Activated T-cell treated with anti-CD3 and anti-CD28 coated beads for 4 hours (primary cell): ENCODE measurements at regions not wholly inside any gene's neighbourhood (a gene's known extent, or its start where the extent isn't known, plus 50 kb on each side); places are given as distances from the start of the nearest gene placed in this dataset.

ENCODE experiments used
- DNase-seq: peaks from one replicate; pipeline ENCODE4 v3.0.0-alpha.2; 2020

DNA sequence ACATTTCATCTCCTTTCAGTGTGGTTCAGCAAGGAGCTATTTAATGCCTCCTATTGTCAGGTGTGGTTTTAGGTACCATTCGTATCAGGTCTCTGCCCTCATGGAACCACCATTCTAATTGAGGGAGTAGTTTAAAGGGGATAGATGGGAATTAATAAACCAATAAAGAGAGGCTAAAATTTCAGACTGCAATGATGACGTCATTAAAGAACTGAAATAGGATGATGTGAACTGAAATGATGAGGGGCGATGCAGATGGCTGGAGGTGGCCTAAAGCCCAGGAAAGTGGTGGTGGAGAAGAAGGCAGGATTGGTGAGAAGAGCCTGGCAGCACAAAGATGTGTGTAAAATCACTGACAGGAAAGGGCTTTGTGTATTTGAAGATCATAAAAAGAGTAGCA, 148.9 kb upstream of the RBFOX1 start:
- no peak for DNase-seq

DNA sequence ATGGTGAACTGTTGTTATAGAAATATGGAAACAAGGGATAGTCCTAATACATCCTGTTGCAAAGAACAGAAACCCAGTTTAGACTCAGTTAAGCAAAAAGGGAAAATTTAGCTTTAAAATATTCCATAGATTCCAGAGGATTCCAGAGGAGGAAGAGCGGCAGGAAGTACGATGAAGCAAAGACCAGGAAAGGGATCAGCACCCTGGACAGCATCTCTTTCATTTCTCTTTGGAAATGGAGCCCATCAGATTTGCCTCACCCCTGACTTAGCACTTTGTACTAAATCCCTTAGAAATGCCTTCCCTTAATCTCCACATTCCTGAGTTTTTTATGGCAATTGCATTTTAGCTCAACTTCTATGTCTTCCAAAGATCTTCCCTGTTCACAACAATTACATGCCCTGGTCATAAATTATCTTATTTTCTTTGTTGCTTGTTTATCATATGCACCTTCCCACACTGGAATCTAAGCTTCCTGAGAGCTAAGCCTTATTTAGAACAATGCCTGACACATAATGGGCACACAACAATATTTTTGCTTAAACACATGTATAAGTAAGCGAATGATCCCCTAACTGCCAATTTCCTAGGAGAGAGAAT, 150.0 kb upstream of the RBFOX1 start:
- DNase-seq, result no peak

DNA sequence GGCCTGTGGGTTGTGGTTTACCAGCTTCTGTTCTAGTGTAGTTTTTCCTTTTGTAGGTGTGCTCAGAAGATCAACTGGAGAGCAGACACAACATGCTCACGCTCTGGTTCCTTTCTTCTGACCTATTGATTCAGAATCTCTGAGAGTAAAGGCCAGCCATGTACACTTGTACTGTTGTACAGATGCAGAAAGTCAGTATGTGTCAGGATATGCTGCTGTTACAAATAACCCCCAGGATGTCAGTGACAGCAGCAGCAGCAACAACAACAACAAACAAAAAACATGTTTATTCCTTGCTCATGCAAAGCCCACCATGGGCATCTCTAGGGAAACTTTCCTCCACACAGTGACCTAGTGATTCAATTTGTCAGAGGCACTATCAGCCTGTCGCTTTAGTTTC, 154.8 kb upstream of the RBFOX1 start:
- DNase-seq, result no peak

DNA sequence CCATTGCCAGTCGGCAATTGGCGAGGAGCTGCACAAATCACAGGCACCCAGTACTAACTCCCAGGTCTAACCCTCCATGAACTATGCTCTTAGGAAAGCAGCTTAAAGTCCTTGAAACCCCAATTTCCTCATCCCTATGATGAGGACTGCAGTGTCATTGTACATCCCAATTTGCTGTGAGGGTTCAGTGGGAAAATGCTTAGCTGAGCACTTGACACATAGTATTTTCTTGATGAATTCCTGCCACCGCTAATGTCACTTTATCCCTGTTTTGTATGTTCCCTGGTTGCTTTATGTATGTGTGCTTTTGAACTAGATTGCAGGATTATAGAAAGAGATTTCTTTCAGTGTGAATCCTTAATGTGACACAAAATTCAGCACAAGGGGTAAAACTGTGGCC, 161.5 kb upstream of the RBFOX1 start:
- no peak for DNase-seq

DNA sequence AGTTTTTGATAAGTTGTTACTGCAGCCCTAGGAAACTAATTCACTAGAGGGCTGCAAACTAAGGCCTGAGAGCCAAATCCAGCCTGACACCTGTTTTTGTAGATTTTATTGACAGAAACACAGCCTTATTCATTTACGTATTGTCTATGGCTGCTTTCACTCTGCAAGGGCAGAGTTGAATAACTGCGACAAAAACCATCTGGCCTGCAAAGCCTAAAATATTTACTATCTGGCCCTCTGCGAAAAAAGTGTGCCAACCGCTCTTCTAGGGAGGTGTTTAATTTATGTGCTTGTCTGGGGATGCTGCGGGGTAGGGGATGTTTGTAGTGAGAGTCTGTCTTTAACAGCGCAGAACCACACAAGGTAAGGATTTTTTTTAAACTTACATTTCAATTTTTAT, 165.0 kb upstream of the RBFOX1 start:
- DNase-seq, result no peak

DNA sequence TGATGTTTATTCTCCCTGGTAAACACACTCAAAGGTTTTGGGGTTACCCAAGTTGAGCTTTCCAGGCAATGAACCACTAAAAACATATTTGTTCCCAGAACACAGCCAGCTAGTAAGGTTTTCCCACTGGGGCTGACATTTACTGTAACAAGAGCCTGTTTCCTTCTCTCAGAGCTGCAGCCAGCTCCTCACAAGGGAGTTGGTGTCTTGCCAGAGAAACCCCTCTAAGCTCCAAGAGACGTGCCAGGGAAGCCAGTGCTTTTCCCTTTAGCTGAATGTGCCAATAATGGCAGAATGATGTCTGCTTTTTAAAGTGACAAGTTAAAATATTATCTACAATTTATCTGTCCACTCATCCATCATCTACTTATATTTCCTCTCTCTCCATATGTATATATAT, 170.8 kb upstream of the RBFOX1 start:
- DNase-seq, result no peak

DNA sequence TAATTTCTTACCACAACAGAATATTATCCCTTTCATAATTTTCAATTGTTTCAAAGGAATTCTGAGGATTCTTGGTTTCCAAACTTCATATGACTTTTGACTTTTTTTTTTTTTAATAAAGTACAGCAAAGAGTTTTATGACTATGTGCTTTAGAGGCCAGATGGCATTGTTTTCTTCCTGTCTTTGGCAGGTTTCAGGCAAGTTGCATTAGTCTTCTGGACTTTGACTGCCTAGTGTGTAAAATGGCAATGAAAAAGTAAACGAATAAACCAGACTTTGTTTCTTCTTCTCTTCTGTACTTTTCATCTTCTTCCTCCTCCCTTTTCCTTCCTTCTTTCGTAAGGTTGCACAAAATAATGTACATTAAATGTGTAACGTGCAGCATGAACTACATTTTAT, 172.6 kb upstream of the RBFOX1 start:
- no peak for DNase-seq

DNA sequence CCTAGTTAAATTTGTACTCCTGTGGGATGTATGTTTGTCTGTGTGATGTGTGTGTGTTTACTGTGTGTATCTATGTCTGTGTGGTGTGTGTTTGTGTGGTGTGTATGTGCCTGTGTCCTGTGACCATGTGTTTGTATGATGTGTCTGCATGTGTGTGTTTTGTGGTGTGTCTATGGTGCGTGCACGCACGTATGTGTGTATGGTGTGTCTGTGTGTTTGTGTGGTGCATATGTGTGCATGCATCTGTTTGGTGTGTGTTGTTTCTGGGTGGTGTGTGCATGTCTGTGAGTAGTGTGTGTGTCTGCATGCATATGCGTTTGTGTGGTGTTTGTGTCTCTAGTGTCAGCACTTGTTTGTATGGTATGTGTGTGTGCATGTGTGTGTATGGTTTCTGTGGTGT, 174.2 kb upstream of the RBFOX1 start:
- DNase-seq, result no peak

DNA sequence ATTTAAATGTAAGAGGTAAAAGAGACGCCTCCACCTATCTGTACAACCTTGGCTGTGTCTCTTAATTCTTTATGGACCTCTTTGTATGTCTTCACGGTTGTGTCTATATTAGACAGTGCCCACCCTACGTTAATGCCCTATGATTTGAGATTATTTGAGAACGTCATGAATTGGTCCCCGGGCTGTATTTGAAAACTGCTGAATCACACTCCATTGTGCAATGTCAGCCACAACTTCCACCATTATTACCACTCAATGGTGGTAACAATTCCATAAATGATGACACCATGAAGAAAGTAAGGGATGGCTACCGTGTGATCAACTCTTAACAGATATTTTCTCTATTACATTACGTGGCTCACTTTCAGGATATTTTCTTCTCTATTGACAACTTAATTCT, 182.4 kb upstream of the RBFOX1 start:
- DNase-seq, result no peak

DNA sequence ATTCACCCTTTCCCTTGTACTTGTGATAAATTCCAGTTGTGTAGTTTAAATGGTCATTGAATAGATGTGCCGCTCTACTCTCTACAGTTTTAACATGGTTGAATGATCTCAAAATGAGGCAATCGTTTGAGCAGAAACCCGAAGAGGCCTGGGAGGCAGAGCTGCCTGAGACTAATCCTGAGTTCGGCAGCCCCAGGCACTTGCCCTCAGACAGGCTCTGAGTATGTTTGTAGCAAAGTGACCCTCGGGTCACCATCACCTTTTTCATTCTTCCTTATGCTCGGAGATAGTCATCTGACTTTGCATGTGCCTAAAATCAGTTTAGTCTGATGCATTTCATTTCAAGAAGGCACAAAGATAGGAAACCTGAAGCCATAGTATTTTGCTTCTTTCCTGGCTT, 184.0 kb upstream of the RBFOX1 start:
- no peak for DNase-seq

DNA sequence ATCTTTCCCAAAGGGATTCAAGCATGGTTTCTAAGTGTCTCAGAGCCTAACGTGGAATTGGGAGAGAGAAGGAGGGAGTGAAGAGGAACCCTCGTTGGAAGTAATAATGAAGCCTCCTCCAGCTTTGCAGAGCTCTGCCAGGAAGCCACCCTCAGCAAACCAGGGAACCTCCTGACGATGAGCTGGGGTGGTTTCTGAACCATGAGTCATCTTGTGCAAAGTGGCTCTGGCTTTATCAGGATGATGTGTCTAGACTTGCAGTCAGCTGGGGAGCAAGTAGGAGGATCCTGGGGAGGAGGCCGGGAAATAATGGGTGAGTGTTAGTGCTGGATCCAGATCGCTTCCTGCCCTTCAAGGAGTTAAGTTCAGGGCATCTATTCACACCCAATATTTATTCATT, 191.7 kb upstream of the RBFOX1 start:
- no peak for DNase-seq

DNA sequence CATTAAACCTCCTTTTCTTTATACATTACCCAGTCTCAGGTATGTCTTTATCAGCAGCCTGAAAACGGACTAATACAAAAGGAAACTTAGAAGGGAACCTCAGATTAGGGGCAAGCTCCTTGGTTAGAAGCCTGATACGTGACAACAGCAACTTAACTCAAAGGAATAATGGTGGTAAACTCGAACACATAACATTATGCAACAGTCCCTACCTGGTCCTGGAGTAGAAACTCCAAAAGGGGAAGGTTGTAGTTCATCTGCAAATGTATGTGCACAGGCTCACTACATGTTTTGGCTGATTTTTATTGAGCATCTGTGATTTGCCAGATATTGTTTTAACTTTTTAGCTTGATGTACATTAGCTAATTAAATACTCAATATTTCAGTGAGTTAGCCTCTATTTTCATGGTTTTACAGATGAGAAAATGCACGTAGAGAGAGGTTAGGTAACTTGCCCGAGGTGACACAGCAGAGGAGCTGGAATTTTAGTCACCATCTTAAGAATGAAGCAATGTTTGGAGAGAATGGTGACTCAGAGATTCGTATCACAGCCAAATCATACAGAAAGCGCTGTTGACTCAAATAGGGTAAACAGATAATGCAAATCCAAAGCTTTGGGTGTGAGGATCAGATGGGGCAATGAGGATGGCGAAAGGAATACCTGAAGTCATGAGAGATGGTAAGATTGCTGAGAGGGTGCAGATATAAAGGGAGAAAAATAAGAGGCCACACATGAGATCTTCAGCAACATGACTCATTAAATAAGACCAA, 194.9 kb upstream of the RBFOX1 start:
- no peak for DNase-seq

DNA sequence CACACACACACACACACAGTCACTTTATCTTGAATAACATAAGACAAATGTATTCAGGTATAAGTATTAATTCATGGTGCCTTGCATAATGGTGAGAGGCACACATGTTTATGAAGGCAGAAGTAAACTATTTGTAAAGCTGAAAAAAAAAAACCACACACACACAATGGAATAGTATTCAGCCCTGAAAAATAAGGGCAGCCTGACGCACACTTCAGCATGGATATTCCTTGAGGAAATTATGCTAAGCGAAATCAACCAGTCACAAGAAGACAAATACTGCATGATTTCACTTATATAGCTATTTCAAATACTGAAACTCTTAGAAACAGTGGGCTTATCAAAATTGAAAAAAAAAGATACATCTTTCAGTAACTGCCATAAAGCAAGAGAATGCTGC, 200.2 kb upstream of the RBFOX1 start:
- no peak for DNase-seq

DNA sequence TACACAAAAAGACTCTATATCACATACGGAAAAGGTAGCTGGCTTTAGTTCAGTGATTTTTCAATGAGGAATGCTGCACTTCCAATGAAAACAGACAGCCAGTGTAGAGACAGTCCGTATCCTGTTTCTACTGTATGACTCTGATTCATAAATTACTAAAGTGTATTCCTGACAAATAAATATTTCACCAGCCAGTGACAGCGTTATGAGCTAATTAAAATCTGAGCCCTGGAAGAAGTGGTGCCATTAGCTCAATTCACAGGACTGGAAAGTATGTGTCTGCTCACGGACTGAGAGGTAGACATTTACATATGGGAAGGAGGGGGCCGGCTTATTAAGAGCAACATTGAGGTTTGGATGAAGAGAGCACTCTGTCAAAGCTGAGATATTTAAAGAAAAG, 207.9 kb upstream of the RBFOX1 start:
- no peak for DNase-seq

DNA sequence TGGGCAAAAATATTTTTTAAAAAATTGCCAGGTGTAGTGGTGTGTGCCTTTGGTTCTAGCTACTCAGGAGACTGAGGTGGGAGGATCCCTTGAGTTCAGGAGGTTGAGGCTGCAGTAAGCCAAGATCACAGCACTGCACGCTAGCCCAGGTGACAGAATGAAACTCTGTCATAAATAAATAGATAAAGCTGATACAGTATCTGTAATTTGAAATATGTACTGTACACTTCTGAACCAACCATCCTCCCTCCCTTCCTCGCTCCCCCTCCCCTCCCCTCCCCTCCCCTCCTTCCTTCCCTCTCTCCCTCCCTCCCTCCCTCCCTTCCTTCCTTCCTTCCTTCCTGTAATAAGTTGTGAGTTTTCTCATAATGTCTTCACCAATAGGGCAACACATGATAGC, 208.4 kb upstream of the RBFOX1 start:
- DNase-seq, result no peak

DNA sequence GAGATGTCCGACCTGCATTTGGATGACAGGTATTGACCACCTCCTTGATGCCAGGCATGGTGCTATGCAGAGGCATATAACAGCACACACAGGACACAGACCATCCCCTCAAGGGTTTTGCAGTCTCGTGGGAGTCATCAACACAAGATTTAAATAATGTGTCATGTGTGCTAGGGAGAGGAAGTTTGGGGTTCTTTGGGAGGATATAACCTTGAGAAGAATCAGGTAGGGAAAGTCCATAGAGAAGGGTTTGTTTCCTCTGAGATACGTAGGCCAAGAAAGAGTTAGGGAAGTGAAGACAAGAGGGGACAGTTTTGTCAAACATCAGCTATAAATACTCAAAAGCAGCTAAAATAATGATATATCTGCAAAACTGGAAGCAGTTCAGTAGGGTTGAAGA, 215.9 kb upstream of the RBFOX1 start:
- no peak for DNase-seq

DNA sequence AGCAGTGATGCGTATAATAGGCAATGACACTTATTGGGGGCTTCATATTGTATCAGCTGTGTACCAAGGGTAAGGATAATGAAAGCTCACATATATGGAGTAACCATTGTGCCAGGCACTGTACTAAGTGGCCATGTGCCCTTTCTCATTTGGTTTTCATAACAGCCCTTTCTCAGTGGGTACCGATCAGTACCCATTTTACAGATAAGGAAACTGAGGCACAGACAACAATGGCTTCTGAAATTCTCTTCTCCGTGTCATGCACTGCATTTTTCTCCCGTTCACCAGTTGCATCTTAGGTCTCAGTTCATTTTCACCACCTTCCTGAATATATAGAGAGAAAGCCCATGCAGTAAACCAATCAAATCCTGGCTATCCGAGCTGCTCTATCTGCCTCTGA, 216.7 kb upstream of the RBFOX1 start:
- DNase-seq, result no peak

DNA sequence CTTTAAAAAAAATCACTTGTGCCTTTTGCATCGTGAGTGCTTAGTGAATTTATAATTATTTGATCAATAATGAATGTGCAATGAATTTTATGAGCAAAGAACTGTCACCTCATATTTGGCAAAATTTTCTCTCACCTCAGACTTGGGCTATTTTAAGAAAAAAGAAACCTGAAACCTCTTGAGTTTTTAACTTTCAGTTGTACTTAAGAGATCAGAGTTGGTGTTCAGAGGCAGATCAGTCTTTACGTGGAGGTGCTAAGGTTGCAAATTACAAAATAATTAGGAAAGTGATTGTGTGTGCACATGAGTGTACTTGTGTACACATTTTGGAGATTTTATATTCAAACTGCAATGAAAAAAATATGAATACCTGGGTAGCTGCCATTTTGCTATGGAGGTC, 218.7 kb upstream of the RBFOX1 start:
- DNase-seq, result no peak

DNA sequence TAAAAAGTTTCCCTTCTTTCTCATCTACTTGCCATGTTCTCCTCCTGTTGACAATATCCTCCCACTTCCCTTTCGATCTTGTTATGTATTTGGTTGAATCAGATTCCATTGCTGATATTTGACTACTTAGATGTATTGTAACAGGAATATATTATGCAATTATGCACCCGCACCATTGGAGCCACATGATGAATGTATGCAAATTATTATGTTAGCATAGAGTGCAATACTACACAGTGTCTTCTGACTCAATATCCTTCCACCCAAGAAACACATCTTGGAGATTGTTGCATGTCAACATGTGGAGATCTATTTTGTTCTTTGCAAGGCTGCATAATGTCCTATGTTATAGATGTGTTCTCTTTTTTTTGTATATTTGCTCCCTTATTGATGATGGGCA, 219.2 kb upstream of the RBFOX1 start:
- DNase-seq, result no peak

DNA sequence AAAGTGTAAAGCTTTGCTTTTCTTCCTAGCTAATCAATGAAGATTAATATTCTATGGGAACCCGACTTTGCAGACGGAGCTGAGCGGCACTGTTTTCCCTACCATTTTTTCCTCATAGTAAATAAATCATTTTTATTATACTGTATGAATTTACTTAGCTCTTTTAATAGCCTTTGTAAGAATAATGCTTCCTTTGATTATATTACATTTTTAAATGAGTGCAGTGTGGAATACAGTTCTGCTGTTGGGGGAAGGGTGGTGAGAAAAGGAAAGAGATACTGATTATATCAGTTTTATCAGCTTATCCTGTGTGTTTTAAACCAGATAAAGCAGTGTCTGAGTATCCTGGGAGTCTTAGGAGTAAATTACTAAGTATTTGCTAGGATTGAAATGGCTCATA, 221.4 kb upstream of the RBFOX1 start:
- DNase-seq, result no peak

DNA sequence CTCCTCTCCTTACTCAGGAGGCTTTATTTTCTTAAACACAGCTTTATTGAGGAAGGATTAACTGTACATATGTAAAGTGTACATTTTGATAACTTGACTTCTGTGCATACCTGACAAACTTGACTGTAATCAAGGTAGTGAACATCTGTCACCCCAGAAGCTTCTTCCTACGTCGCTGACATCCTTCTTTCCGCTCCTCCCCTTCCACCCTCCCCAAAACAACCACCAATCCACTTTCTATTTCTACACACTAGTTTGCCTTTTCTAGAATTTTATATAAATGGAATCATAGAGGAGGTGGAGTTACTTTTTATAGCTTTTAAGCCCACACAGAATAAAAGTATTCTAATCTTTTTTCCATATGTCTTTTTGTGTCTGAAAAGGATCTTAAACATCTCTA, 225.2 kb upstream of the RBFOX1 start:
- DNase-seq, result no peak

DNA sequence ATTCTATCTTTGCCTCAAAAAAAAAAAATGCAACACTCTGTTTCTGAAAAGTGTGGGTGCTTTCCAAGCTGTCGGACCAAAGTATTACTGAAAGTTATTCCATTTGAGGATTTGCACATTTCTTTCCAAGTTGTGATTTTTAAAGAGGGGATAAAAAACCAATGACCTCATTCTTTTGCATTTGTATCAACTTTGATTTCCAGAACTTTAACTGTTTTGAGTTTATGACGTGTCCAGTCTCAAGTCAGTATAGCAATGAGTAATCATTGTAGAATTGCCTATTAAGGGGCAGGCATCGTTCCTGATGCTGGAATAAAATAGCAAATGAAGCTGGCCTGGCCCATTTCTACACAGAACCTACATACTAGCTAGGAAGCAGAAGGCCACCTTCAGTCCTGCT, 229.6 kb upstream of the RBFOX1 start:
- no peak for DNase-seq

DNA sequence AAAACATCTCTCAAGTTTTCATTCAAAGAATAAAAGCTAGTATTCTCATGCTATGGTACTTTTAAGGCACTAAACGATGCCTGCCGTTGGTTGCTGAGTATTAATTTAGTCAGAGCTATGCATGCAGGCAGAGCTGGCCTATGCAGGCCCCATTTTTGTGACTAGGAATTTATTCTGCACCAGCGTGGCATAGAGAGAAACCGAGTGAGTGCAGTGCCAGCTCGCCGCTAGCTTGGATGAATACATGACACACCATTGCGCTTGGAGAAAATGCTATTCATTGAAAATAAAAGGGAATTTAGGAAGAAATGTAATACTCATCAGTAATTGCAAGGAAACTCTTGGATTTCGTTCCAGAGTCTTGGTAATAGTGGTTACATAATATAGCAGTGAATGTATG, 231.6 kb upstream of the RBFOX1 start:
- DNase-seq, result no peak

DNA sequence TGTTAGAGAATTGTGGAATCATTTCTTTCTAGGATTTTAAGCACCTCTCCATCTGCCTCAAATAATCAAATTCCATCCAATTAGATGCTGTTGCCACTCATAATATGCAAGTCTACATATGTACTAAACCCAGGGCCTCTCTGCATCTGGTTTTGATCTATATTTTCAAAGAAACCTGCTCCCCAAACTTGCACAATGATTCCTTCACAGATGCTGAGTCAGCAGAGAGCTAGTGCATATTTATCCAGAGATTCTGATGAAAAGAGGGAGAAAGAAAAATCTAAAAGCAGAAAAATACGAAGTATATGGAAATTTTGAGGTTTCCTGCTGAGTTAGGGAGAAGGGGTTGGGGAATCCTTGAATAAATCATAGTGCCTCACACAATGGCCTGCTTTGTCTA, 235.1 kb upstream of the RBFOX1 start:
- DNase-seq, result no peak

DNA sequence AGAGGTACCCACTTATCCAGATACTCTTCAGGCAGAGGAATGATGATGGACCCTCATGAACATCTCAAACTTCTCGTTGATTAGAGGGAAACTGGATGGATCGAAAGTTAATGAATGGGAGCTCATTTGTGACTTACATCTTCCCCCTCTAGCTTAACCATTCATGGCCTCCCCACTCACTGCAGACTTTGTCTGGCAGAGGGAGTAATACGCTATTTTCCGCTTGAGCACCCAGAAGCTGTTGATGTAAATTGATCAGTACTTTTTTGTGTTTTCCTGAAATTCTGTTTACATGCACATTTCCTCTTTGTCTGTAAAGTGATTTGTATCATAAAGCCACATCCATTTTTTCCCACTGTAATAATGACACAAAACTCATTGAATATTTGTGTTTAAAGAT, 239.1 kb upstream of the RBFOX1 start:
- DNase-seq, result no peak
